Activated CD8-positive, alpha-beta memory T cell treated with anti-CD3 and anti-CD28 coated beads, Interleukin-2, amount 50 U/mL, for 24 hours (primary cell): ENCODE measurements at regions not wholly inside any gene's neighbourhood (a gene's known extent, or its start where the extent isn't known, plus 50 kb on each side); places are given as distances from the start of the nearest gene placed in this dataset.

Source experiments
- DNase-seq: peaks from one replicate; pipeline ENCODE4 v3.0.0-alpha.2; 2020; ENCODE audit errors: extremely low read depth

DNA sequence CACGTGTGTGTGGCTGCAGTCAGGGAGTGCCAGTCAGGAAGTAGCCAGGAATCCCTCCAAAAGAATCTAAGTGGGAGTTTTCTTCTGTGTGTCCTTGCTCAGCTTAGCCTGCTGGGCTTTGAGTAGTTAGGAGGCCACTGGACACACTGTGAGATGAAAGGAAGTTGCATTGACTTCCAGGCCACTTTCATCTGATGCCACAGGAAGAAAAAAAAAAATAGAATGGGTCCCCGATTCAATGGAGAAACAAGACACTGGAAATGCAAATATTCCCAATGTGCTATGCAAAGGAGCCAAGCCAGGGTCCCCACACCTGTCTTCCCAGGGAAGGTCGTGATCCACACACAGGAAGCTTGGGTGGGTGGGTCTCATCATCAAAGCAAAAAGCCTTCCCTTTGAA is 95.6 kb upstream of the E2F8 start:
- DNase-seq: no peak

DNA sequence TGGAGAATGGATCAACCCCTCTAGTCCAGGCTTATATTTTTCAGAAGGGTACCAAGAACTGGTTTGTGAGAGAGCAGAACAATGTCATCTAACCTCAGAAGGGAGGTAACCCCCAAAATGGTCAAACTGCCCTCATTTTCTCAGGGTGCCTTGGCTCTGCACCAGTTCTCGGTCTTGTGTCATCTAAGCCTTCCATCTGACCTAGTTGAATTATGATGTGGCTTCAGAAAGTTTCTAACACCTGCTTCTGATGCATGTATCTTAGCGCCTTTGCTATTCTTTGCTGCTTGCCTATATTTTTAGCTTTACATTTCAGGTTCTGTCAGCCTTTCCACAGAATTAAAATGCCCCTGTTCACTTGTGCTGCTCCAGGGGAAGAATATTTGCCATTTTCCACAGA is 91.7 kb upstream of the E2F8 start:
- no peak for DNase-seq

DNA sequence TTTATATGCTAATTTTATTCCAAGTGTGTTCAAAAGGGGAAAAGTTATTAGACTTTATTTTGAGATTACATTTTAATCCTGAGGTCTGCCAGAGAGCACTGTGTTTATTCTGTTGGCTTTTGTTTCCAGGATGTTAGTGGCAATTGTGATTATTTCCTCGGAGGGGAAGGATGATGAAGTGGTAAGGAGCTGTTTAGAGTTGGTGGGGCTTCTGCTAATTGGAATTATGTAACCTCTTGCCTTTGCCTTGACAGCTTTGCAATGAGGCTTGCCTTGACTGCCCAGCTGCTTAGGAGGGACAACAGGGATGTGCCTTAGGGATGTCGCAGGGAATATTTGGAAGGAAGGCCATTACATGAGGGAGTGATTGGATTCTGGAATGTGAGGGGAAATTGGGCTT is 89.7 kb upstream of the E2F8 start:
- no peak for DNase-seq

DNA sequence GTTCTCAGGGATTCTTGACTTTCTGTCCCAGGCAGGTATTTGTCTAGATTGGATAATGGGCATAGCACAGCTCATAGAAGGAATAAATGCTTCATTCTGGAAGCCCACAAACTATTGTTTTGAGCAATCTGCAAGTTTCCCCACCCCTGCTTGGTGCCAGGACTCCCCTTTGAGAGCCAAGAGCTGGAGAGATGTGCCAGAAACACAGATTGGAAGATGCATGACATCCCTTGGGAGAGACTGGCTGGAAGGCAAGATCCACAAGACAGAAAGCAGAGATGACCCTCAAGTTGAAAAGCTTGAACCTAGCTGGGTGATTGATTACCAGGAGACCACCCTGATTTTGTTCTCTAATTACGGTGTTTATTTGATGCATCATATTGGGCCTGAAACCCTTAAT is 89.2 kb upstream of the E2F8 start:
- DNase-seq: no peak

DNA sequence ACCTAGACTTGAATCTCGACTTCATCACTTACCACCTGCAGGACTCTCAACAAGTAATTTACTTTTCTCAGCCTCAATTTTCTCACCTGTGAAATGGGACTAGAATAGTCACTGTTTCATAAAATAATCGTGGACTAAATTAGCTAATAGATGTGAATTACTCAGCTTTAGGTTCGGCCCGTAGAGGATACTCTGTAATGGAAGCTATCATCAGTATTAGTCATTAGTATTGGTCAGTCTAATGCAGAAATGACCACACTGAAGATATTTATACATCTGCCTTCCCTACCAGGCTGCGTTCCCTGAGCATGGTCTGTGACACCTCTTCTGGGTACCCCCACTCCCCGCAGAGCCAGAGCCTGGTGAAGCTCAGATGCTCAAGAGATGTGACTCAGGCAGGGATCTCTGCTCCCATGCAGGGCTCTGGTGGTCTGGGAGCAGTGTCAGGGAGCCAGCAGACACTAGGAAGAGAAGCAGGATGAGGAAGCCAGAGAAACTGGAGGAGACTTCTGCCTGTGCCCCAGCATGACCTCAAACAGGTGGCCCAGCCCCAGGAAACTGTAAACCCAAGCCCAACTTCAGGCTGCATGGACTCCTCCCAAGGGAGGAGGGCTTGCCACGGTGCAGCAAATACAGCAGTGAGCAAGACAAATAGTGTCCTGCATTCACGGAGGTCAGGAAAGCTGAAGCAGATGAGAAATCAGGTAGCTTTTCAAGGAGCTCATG is 88.0 kb upstream of the E2F8 start:
- no peak for DNase-seq

DNA sequence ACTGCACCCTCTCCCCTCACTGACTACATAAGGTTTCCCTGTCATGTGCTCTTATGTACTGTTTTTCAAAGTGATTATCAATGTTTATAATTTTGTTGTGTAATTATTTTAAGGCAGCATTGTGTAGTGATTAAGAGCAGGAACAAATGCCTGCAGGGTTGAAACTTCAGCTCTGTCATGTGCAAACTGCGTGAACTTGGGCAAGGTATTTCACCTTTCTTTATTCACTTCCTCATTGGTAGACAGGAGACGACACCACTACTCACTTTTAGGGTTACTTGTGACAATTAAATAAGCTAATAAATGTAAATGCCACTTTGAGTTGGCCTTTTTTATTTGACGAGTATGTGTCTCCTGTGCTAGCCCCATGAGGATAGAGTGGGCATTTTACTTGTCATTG is 86.5 kb upstream of the E2F8 start:
- no peak for DNase-seq

DNA sequence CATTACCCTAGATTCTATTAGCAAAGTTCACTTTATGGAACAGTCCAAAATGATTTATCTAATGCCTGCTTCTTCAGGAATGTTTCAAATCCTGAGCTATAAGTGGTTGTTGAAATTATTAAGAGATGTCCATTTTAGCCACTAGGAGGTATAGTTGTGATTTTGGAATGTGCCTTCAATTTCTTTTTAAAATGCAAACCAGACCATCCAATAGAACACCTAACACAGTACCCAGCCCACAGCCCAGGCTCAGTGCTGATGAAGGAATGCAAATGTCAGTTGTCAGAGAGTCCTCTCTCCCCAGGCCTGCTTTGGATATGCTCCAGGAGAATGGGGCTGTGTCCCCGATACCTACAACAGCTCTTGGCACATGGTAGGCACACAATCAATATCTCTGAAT is 85.8 kb upstream of the E2F8 start:
- DNase-seq: no peak

DNA sequence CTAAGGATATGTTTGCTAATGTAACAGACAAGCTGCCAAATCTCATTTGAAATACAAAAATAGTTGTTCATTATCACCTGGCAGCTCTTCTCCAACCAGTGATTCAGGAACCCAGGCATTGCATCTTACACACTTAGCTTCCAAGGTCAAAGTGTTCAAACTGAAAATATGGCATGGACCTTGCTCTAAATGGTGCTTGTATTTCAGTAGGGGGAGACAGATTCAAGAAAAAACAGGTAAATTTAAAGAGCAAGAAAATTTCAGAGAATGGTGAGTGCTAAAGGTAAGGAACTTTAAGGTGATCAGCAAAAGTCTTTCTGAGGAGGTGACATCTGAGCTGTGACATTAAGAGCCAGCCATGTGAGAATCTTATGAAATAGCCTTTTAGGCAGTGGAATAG is 82.8 kb upstream of the E2F8 start:
- DNase-seq: no peak

DNA sequence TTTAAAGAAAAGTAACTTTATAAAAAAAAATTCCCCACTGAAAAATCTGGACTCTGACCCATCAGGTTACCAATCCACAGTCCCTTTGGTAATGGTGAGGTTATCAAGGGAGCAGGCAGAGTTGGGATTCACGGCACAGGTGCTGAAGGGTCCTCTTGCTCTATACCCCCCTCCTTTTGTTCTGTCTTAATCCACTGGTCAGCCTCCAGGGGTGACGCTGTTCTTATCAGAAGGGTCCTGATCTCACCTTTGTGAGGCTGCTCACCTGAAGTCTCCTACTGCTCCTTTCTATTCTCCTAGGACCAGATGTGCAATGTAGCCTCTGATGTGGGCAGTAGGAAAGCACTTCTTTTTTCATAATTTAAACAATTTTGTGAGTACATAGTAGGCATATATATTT is 80.6 kb upstream of the E2F8 start:
- no peak for DNase-seq

DNA sequence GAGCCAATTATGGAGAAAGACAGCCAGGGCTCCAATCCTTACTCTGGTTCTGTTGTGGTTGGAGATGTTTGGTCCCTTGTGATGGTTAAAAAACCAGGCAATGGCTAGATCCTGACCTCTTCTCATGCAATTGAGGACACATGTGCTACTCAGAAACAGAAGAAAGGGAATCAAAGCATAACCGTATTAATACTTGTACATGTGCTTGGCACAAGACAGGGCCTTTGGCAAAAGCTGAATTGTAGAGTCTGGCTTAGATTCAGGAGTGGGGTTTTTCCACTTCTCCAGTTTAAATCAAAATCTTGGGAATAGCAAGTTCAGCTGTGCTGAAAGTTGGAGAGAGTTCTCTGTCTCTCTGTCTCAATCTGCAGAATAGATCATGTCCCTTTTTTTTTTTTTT is 80.1 kb upstream of the E2F8 start:
- DNase-seq: no peak

DNA sequence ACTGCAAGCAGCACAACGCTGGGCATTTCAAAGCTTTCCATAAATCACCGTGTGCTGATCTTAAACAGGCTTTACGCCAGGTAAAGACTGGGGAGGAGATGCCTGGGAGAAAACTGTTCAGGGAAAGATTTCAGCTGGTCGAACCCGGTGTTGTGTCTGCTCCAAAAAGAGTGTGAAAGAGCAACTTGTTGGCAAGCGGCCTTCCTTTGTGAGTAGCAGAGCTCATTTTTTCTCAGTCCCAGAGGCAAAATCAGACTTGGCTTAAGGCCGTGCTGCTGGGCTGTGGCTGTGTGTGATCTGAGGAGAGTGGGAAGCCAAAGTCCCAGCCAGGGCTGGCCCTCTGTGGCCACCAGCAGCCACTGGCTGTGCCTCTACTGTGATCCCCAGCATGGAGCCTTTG is 75.7 kb upstream of the E2F8 start:
- DNase-seq: no peak

DNA sequence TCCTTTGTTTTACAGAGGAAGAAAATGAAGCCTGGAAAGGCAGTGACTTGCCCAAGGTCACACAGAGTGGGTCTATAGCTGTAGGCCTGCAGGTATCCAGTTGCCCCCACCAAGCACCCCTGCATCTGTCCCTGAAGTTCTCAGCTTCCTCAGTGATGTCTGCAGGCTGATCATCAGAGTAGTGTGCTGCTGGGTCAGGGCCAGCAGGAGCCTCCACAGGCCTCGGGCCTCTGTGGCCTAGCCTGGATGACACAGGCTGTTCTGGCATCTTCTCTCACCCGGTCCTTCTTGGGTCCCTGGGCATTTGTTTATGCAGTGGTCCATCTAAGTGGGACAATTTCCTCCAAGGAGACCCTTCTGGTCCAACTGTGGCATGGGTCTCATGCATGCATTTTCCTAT is 74.8 kb upstream of the E2F8 start:
- DNase-seq: no peak

DNA sequence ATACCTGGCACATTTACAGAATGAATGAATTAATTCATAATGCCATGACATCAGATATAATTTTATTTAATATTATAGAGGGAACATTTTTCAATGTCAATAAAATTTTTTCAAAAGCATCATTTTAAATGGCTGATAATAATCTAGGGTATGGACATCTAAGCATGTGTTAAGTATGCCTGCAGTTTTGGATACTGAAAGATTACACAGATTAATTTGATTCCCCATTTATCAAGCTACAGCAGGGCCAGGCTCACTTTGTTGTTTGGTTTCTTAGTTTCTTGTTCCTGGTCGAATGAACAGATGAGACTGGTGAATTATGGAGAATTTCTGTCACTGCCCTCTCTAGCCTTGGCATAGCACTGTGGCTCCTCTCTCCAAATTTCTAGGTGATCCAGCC is 72.4 kb upstream of the E2F8 start:
- DNase-seq: no peak

DNA sequence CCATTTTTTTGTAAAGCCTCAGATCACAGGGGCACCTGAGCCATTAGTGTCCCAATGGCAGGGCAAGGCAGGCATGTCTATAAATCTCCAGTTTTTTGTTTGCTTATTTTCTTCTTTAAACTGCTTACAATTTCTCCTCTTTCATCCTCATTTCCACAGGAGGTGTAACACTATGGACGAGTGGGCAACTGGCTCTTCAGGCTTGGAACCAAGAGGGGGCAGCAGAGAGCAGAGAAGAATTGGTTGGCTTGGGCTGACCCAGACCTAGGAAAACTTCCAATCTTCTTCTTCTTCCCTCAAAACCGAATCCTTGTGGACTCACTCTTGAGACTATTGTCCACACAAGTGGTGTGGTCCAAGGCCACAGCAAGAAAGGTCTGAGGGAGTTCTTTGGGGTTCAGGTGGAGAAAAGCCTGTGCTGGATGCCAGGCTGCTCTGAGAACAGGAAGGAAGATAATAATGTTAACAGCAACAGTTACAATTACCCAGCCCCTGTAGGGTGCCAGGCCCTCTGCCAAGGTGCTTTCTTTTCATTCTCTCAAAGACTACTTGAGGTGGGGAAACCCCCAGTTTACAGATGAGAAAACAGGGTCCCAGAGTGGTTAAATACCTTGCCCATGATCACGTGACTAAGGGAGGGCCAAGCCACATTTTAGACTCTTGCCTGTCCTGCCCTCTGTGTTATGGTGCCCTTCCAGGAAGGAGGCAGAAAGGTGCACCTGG is 70.7 kb upstream of the E2F8 start:
- no peak for DNase-seq

DNA sequence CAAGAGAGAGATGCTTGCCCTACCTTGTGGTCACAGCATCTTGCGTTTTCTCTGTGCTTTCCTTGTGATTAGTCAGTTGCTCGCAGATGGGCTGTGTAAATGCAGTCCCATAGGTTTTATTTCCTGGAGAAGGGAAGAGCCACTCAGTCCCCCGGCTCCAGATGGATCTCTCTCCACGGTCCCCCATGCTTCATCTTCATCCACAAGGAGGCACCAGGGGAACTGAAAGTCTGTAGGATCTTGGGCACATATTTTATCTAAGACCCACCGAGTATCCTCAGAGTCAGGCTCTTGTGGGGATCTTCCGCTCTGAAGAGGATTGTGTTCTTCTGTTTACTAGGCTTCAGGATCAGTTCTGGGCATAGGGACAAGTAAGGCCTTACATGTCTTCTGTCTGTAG is 66.8 kb upstream of the E2F8 start:
- DNase-seq: no peak

DNA sequence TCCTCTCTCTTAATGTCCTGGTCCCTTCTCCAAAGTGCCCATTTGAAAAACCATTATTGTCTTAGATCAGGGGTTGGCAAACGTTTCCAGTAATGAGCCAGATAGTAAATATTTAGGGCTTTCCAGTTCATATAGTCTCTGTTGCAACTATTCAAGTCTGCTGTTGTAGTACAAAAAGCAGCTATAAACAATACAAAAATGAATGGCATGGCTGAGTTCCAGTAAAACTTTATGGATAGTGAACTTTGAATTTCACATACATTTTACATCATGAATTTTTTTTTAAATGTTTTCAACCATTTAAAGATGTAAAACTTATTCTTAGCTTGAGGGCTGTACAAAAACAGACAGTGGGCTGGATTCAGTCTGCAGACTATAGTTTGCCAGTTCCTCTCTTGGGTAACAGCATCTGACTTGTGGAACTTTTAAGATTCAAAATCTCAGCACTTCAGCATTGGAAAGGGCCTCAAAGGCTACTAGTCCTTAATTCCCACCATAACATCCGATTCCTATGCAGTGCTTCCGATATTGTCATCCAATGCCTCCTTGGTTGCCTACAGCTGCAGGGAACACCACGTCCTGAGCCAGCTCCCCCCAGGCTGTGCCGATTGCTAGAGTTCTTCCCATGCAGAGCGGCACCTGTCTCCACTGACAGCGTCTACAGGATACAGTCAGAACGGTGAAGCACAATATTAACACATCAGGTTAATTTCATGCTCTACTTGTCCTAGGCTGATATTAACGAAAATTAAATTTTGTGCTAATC is 65.6 kb upstream of the E2F8 start:
- no peak for DNase-seq

DNA sequence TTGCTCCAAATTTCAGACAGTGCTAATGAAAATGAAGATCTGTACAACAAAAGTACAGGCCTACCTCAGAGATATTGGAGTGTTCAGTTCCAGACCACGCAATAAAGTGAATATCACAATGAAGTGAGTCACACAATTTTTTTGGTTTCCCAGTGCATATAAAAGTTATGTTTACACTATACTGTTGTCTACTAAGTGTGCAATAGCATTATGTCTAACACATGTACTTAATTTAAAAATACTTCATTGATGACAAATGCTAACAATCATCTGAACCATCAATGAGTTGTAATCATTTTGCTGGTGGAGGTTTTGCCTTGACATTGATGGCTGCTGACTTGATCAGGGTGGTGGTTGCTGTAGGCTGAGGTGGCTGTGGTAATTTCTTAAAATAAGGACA is 60.6 kb upstream of the E2F8 start:
- DNase-seq: no peak

DNA sequence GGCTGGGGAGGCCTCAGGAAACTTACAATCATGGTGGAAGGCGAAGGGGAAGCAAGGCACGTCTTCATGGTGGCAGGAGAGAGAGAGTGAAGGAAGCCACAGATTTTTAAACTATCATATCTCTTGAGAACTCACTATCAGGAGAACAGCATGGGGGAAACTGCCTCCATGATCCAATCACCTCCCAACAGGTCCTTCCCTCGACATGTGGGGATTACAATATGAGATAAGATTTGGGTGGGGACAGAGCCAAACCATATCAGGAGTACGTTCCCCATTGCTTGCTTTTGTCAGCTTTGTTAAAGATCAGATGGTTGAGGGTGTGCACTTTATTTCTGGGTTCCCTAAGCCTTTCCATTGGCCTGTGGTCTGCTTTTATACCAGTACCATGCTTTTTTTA is 53.7 kb upstream of the E2F8 start:
- DNase-seq: no peak

DNA sequence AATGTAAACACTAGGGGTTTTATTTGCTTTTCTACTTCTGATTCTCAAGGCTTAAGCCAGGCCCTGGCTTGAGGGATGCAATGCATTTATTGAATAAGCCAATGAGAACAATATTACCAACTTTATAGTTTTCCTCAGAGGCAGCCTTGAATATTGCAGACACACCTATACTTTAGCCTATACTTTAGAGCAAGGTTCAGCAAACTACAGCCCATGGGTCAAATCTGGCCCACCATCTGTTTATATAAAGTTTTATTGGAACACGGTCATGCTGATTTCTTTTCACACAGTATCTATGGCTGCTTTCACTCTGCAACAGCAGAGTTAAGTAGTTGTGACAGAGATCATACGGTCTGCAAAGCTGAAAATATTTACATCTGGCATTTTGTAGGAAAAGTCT is 50.3 kb upstream of the E2F8 start:
- no peak for DNase-seq
